ENCODE measurements at regions not wholly inside any gene's neighbourhood (a gene's known extent, or its start where the extent isn't known, plus 50 kb on each side); places are given as distances from the start of the nearest gene placed in this dataset.
"Not testable (repeated sequence)": the region's sequence is repeated elsewhere in the genome, so short reads cannot be mapped to it uniquely, and the experiment has no call there.

GRCh38 chr4:57875829-57876392 lies 765.7 kb upstream of the IGFBP7 start:
- no peak for DNase-seq (ENCODE audit: low read depth)

- no peak for DNase-seq (ENCODE audit: low read depth)
Observed at GRCh38 chr4:57866468-57867171, 756.4 kb upstream of the IGFBP7 start.

- no peak for DNase-seq (ENCODE audit: low read depth)
Observed at GRCh38 chr4:57865264-57865663, 755.1 kb upstream of the IGFBP7 start.

GRCh38 chr4:57854748-57855147 lies 744.6 kb upstream of the IGFBP7 start:
- DNase-seq (ENCODE audit: low read depth), result no peak

GRCh38 chr4:57850141-57850540 lies 740.0 kb upstream of the IGFBP7 start:
- DNase-seq (ENCODE audit: low read depth), result no peak

GRCh38 chr4:57832083-57832482 lies 721.9 kb upstream of the IGFBP7 start:
- no peak for DNase-seq (ENCODE audit: low read depth)

GRCh38 chr4:57789666-57790065 lies 679.5 kb upstream of the IGFBP7 start:
- no peak for DNase-seq (ENCODE audit: low read depth)

- no peak for DNase-seq (ENCODE audit: low read depth)
Observed at GRCh38 chr4:57777876-57778275, 667.7 kb upstream of the IGFBP7 start.

GRCh38 chr4:57774681-57775080 lies 664.5 kb upstream of the IGFBP7 start:
- DNase-seq (ENCODE audit: low read depth), result no peak

GRCh38 chr4:57774171-57774570 lies 664.0 kb upstream of the IGFBP7 start:
- DNase-seq (ENCODE audit: low read depth), result no peak

GRCh38 chr4:57766341-57766740 lies 656.2 kb upstream of the IGFBP7 start:
- DNase-seq (ENCODE audit: low read depth), result no peak

- DNase-seq (ENCODE audit: low read depth), result no peak
Observed at GRCh38 chr4:57764856-57765255, 654.7 kb upstream of the IGFBP7 start.

- no peak for DNase-seq (ENCODE audit: low read depth)
Observed at GRCh38 chr4:57763070-57763469, 652.9 kb upstream of the IGFBP7 start.

GRCh38 chr4:57740625-57741190 lies 630.5 kb upstream of the IGFBP7 start:
- DNase-seq (ENCODE audit: low read depth), result no peak

- DNase-seq (ENCODE audit: low read depth), result no peak
Observed at GRCh38 chr4:57736781-57737180, 626.6 kb upstream of the IGFBP7 start.

GRCh38 chr4:57734104-57734670 lies 624.0 kb upstream of the IGFBP7 start:
- no peak for DNase-seq (ENCODE audit: low read depth)

- DNase-seq (ENCODE audit: low read depth), result not testable (repeated sequence)
Observed at GRCh38 chr4:57729775-57730570, 619.8 kb upstream of the IGFBP7 start.

GRCh38 chr4:57726154-57726553 lies 616.0 kb upstream of the IGFBP7 start:
- no peak for DNase-seq (ENCODE audit: low read depth)

- no peak for DNase-seq (ENCODE audit: low read depth)
Observed at GRCh38 chr4:57719456-57719855, 609.3 kb upstream of the IGFBP7 start.

- DNase-seq (ENCODE audit: low read depth), result not testable (repeated sequence)
Observed at GRCh38 chr4:57714313-57714712, 604.1 kb upstream of the IGFBP7 start.

- DNase-seq (ENCODE audit: low read depth), result no peak
Observed at GRCh38 chr4:57710053-57710452, 599.9 kb upstream of the IGFBP7 start.

- no peak for DNase-seq (ENCODE audit: low read depth)
Observed at GRCh38 chr4:57691370-57691769, 581.2 kb upstream of the IGFBP7 start.

All from iris pigment epithelial cell (primary cell).